Osteoblast (primary cell): ENCODE measurements at regions not wholly inside any gene's neighbourhood (a gene's known extent, or its start where the extent isn't known, plus 50 kb on each side); places are given as distances from the start of the nearest gene placed in this dataset.

Source experiments
- DNase-seq: peaks from one replicate; pipeline ENCODE4 v3.0.0; 2011; ENCODE audit warnings: low spot score, mixed read lengths; ENCODE audit not compliant: insufficient read length; ENCODE audit errors: missing footprints
- H2AFZ ChIP-seq: 2 replicates; pipeline ENCODE4 v1.6.0; 2011; ENCODE audit warnings: mild to moderate bottlenecking, low read length
- H3K27ac ChIP-seq: 2 replicates; pipeline ENCODE4 v1.5.1; 2011; ENCODE audit warnings: mild to moderate bottlenecking, low read depth, low read length, moderate library complexity
- H3K27me3 ChIP-seq: 2 replicates; pipeline ENCODE4 v1.6.0; 2012; ENCODE audit warnings: mild to moderate bottlenecking, control low read depth, inconsistent platforms, low read length, moderate library complexity; ENCODE audit not compliant: insufficient read depth
- H3K36me3 ChIP-seq: 2 replicates; pipeline ENCODE4 v1.5.1; 2011; ENCODE audit warnings: mild to moderate bottlenecking, low read length, control low read depth, moderate library complexity; ENCODE audit not compliant: insufficient read depth
- H3K4me1 ChIP-seq: 2 replicates; pipeline ENCODE4 v1.5.1; 2011; ENCODE audit warnings: mild to moderate bottlenecking, low read length, control low read depth, moderate library complexity; ENCODE audit not compliant: insufficient read depth
- H3K4me2 ChIP-seq: 2 replicates; pipeline ENCODE4 v1.6.0; 2011; ENCODE audit warnings: mild to moderate bottlenecking, low read length; ENCODE audit not compliant: insufficient read depth
- H3K4me3 ChIP-seq: fragments of 200-600 bp; sonication (generic); 3 replicates; pipeline ENCODE4 v1.5.1; 2012; ENCODE audit warnings: mild to moderate bottlenecking, low read length, inconsistent platforms; ENCODE audit not compliant: insufficient read depth
- H3K79me2 ChIP-seq: 2 replicates; pipeline ENCODE4 v1.6.0; 2012; ENCODE audit warnings: mild to moderate bottlenecking, low read length, control low read depth, inconsistent platforms; ENCODE audit not compliant: insufficient read depth
- H3K9me3 ChIP-seq: 2 replicates; pipeline ENCODE4 v1.5.1; 2011; ENCODE audit warnings: low read depth, low read length, control low read depth
- H4K20me1 ChIP-seq: 2 replicates; pipeline ENCODE4 v1.6.0; 2012; ENCODE audit warnings: mild to moderate bottlenecking, low read length, control low read depth; ENCODE audit not compliant: insufficient read depth
- TF ChIP-seq, protein P1 (sequence below): IDR thresholded peaks from 2 replicates; pipeline ENCODE4 v1.5.1; 2011; ENCODE audit warnings: mild to moderate bottlenecking, low read depth, low read length, moderate library complexity; ENCODE audit errors: extremely low read depth

DNA sequence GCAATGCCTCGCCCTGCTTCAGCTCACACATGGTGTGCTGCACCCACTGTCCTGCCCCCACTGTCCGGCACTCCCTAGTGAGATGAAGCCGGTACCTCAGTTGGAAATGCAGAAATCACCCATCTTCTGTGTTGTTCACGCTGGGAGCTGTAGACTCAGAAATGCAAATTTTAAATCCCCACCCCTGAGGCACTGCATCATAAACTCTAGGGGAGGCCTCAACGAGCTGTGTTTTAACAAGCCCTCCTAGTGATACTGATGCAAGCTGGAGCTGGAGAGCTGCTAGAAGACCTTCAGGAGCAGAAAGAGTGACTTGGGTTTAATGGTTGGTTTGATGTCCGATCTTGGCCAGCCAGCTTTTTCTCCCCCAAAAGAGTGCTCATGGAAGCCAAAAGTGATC is 146.0 kb upstream of the MAST4 start:
- Histone ChIP-seq H3K79me2 (no peaks in the 10 kb centered on the region), H3K27ac (no peak overlapping the region)
- TF ChIP-seq, protein P1, sequence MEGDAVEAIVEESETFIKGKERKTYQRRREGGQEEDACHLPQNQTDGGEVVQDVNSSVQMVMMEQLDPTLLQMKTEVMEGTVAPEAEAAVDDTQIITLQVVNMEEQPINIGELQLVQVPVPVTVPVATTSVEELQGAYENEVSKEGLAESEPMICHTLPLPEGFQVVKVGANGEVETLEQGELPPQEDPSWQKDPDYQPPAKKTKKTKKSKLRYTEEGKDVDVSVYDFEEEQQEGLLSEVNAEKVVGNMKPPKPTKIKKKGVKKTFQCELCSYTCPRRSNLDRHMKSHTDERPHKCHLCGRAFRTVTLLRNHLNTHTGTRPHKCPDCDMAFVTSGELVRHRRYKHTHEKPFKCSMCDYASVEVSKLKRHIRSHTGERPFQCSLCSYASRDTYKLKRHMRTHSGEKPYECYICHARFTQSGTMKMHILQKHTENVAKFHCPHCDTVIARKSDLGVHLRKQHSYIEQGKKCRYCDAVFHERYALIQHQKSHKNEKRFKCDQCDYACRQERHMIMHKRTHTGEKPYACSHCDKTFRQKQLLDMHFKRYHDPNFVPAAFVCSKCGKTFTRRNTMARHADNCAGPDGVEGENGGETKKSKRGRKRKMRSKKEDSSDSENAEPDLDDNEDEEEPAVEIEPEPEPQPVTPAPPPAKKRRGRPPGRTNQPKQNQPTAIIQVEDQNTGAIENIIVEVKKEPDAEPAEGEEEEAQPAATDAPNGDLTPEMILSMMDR = no peak

DNA sequence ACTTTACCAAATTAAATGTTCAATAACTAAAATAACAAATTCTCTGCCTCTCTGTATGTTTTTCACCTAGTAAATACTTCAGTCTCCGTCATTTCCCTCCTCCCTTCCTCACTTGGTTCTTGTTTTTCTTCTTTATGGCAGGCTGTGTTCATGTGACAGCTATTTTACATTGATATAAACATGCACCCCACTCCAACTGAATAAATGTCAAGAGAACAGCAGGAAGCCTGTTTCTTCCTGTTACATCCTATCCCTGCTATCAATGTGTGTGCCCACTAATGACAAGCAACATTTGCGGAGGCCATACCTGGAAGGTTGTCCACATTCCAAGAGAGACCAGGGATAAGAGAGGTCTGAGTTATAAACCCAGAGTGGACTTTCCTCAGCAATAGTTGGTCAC is 145.2 kb upstream of the MAST4 start:
- TF ChIP-seq, protein P1 = no peak
- Histone ChIP-seq H3K4me3 (no peak overlapping the region), H3K36me3 (no peaks in the 10 kb centered on the region), H3K4me1 (peaks cover 22% of the 10 kb centered on the region), H3K27ac (no peak overlapping the region), H2AFZ (no peak overlapping the region), H3K9me3 (no peaks in the 10 kb centered on the region), H4K20me1 (no peaks in the 10 kb centered on the region), H3K4me2 (no peak overlapping the region), H3K79me2 (no peaks in the 10 kb centered on the region), H3K27me3 (no peaks in the 10 kb centered on the region)
- no peak for DNase-seq

More for the DNA sequence above, 146.0 kb upstream of the MAST4 start:
- no peaks in the 10 kb centered on the region for H3K36me3 ChIP-seq
- peaks cover 21% of the 10 kb centered on the region for H3K4me1 ChIP-seq
- H3K27me3 ChIP-seq = no peaks in the 10 kb centered on the region
- H3K4me2 ChIP-seq = no peak overlapping the region
- H4K20me1 ChIP-seq = no peaks in the 10 kb centered on the region
- no peak for DNase-seq
- H2AFZ ChIP-seq = no peak overlapping the region
- no peak overlapping the region for H3K4me3 ChIP-seq
- H3K9me3 ChIP-seq = no peaks in the 10 kb centered on the region

DNA sequence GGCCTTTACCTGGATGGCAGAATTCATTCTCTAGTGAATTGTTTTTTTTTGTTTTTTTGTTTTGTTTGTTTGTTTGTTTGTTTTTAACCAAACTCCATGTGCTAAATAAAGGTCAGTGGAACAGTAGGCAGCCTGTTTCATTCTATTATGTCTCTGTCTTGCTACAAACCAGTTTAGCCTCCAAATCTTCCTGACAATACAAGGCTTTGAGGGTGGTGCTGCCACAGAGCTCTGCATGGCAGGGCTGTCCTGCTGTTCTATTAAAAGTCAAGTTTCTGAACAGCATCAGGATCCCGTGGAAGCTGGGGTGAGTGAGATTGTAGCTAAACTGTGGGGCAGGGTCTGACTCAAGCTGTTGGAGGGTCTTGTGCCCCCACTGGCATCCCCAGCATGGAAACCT is 144.1 kb upstream of the MAST4 start:
- no peak overlapping the region for H2AFZ ChIP-seq
- DNase-seq = no peak
- H3K79me2 ChIP-seq = no peaks in the 10 kb centered on the region
- H3K27ac ChIP-seq = no peak overlapping the region
- H4K20me1 ChIP-seq = no peaks in the 10 kb centered on the region
- no peaks in the 10 kb centered on the region for H3K27me3 ChIP-seq
- no peaks in the 10 kb centered on the region for H3K36me3 ChIP-seq
- no peak overlapping the region for H3K4me3 ChIP-seq
- H3K9me3 ChIP-seq = no peaks in the 10 kb centered on the region
- TF ChIP-seq, protein P1 = no peak
- H3K4me1 ChIP-seq = peaks cover 22% of the 10 kb centered on the region
- H3K4me2 ChIP-seq = no peak overlapping the region

DNA sequence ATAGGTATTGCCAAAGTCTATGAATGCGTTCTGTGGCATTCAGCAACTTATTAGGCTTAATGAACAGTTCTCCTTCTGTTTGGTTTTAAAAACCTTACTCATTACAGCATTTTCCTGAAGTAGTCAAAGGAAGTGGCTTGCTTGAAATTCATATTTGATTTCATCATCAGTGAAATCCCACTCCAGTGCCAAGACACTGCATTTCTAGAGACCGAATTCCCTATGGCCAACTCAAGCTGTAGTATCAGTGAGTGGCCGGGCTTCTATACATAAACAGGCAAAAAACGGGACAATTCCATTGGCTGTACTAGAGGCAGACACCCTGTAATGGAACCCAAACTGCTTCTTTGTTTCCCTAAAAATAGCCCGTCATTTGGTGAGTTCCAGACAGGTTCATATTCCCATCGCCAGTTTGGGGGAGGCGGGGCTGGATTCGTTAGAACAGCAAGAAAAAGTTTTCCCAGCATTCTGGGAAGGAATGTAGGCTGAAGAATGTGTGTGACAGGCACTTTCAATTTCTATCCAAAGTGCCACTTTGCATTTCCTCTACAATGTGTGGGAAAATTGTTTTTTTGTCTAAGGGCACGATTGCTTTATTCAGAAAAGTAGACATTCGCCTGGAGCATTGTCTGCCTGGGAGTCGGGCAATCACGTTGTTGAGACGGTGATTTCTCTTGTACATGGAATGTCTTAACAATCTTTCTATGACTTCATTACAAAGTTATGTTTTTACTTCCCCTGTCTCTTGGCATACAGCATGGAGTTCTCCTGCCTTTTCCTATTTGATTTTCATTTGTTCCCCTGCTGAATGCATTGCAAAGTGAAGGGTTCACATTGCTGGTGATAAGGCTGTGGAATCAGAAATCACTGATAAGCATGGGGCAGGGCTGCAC is 141.8 kb upstream of the MAST4 start:
- peak overlapping the region; percentile 63 for H3K4me3 ChIP-seq
- TF ChIP-seq, protein P1 = no peak
- peak; percentile 75 for DNase-seq
- H4K20me1 ChIP-seq = no peaks in the 10 kb centered on the region
- H3K36me3 ChIP-seq = no peaks in the 10 kb centered on the region
- no peaks in the 10 kb centered on the region for H3K27me3 ChIP-seq
- no peaks in the 10 kb centered on the region for H3K9me3 ChIP-seq
- peak overlapping the region; percentile 80 for H2AFZ ChIP-seq
- H3K4me2 ChIP-seq = peak overlapping the region; percentile 85
- peaks cover 22% of the 10 kb centered on the region for H3K4me1 ChIP-seq
- H3K79me2 ChIP-seq = no peaks in the 10 kb centered on the region
- peak overlapping the region; percentile 86 for H3K27ac ChIP-seq
